Sigmoid colon (tissue), 4 donors: ENCODE measurements at regions not wholly inside any gene's neighbourhood (a gene's known extent, or its start where the extent isn't known, plus 50 kb on each side); places are given as distances from the start of the nearest gene placed in this dataset.

Experiments used
- EP300 ChIP-seq, 4 donors: sonication (generic); formaldehyde crosslinking; IDR thresholded peaks; one replicate each; pipeline ENCODE4 v1.6.1; 2017; ENCODE audit warnings: antibody characterized with exemption in 4 of 4
- POLR2A ChIP-seq, 2 donors: fragments of 450-650 bp; IDR thresholded peaks; one replicate each; pipeline ENCODE4 v1.6.1; 2016; ENCODE audit warnings: antibody characterized with exemption in 2 of 2, mild to moderate bottlenecking in 2 of 2, moderate library complexity in 2 of 2
- POLR2AphosphoS5 ChIP-seq, 4 donors: sonication (generic); formaldehyde crosslinking; IDR thresholded peaks; one replicate each; pipeline ENCODE4 v1.6.1; 2017; ENCODE audit warnings: antibody characterized with exemption in 4 of 4
- TF ChIP-seq, protein P1 (sequence below), 4 experiments: fragments of 450-650 bp in 3 of 4; fragments of 200-600 bp in 1 of 4; IDR thresholded peaks; one replicate each; pipeline ENCODE4 v1.5.1; 2016 to 2019; ENCODE audit warnings: antibody characterized with exemption in 4 of 4, mild to moderate bottlenecking in 3 of 4, moderate library complexity in 2 of 4

DNA sequence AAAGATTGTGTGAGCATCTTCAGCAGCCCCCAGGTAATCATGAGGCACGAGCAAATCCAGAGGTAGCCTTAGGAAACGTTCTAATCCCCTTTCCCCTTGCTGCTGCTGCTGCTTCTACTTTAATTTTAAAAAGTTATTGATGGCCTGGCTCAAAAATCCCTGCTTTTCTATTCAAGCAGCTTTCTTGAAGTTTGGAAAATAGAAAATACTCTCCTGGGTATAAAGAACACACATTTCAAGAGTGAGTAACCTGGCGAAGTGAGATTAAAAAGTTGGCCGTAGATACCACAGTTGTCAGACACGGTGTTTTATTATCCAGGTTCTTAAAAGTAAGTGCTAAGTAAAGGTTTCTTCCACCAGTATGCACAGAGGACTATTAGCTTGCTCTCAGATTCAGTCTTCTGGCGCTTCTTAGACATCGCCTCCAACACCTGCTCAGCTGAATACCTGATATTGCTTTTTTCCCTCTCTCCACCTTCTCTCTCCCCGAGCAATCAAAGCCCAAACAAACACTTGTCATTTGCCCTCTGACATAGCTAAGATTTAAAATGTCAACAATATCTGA lies 150.7 kb downstream of the EDN3 start:
- TF ChIP-seq, protein P1, sequence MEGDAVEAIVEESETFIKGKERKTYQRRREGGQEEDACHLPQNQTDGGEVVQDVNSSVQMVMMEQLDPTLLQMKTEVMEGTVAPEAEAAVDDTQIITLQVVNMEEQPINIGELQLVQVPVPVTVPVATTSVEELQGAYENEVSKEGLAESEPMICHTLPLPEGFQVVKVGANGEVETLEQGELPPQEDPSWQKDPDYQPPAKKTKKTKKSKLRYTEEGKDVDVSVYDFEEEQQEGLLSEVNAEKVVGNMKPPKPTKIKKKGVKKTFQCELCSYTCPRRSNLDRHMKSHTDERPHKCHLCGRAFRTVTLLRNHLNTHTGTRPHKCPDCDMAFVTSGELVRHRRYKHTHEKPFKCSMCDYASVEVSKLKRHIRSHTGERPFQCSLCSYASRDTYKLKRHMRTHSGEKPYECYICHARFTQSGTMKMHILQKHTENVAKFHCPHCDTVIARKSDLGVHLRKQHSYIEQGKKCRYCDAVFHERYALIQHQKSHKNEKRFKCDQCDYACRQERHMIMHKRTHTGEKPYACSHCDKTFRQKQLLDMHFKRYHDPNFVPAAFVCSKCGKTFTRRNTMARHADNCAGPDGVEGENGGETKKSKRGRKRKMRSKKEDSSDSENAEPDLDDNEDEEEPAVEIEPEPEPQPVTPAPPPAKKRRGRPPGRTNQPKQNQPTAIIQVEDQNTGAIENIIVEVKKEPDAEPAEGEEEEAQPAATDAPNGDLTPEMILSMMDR (IDR thresholded peaks at IDR 0.05) = no peak
- no peak for TF ChIP-seq EP300 (IDR thresholded peaks at IDR 0.05)
- TF ChIP-seq POLR2A (IDR thresholded peaks at IDR 0.05) = no peak
- TF ChIP-seq POLR2AphosphoS5 (IDR thresholded peaks at IDR 0.05) = no peak
